Trophoblast cell (in vitro differentiated cells and primary cell): ENCODE measurements at regions not wholly inside any gene's neighbourhood (a gene's known extent, or its start where the extent isn't known, plus 50 kb on each side); places are given as distances from the start of the nearest gene placed in this dataset.

Experiments
- DNase-seq, 2 donors: peaks; one replicate each; pipeline ENCODE4 v3.0.0-alpha.2; 2016
- H2AFZ ChIP-seq: 2 replicates; pipeline ENCODE4 v1.6.1; 2013; ENCODE audit warnings: low read length, moderate library complexity, mild to moderate bottlenecking; ENCODE audit not compliant: insufficient read depth, poor library complexity
- H2AK5ac ChIP-seq: 2 replicates; pipeline ENCODE4 v1.6.1; 2013; ENCODE audit warnings: mild to moderate bottlenecking, low read length
- H2BK120ac ChIP-seq: 2 replicates; pipeline ENCODE4 v1.6.1; 2013; ENCODE audit warnings: low read length, mild to moderate bottlenecking, moderate library complexity; ENCODE audit not compliant: insufficient read depth, poor library complexity
- H2BK12ac ChIP-seq: 2 replicates; pipeline ENCODE4 v1.6.1; 2013; ENCODE audit warnings: mild to moderate bottlenecking, low read length, moderate library complexity
- H2BK5ac ChIP-seq: 2 replicates; pipeline ENCODE4 v1.6.1; 2013; ENCODE audit warnings: low read length, low read depth, moderate library complexity, mild to moderate bottlenecking; ENCODE audit not compliant: poor library complexity
- H3K14ac ChIP-seq: 2 replicates; pipeline ENCODE4 v1.6.1; 2013; ENCODE audit warnings: mild to moderate bottlenecking, low read length
- H3K18ac ChIP-seq: 2 replicates; pipeline ENCODE4 v1.6.1; 2013; ENCODE audit warnings: mild to moderate bottlenecking, low read length
- H3K23ac ChIP-seq: 2 replicates; pipeline ENCODE4 v1.6.1; 2013; ENCODE audit warnings: low read length
- H3K27ac ChIP-seq: 2 replicates; pipeline ENCODE4 v1.5.1; 2013; ENCODE audit warnings: low read depth, mild to moderate bottlenecking, inconsistent platforms, low read length, moderate library complexity
- H3K27me3 ChIP-seq: 2 replicates; pipeline ENCODE4 v1.6.1; 2013; ENCODE audit warnings: inconsistent platforms, mild to moderate bottlenecking, low read length, moderate library complexity; ENCODE audit not compliant: insufficient read depth
- H3K36me3 ChIP-seq, 2 experiments: 1 replicate in 1 of 2; 2 replicates in 1 of 2; pipeline ENCODE4 v1.6.1; 2013; ENCODE audit warnings: low read length in 2 of 2, mild to moderate bottlenecking in 2 of 2, moderate library complexity in 1 of 2; ENCODE audit not compliant: insufficient read depth in 2 of 2, control insufficient read depth in 1 of 2
- H3K4ac ChIP-seq: 2 replicates; pipeline ENCODE4 v1.6.1; 2013; ENCODE audit warnings: low read depth, mild to moderate bottlenecking, low read length, moderate library complexity
- H3K4me1 ChIP-seq, 2 experiments: 1 replicate in 1 of 2; 2 replicates in 1 of 2; pipeline ENCODE4 v1.6.1; 2013; ENCODE audit warnings: low read length in 2 of 2, mild to moderate bottlenecking in 2 of 2, moderate library complexity in 1 of 2; ENCODE audit not compliant: insufficient read depth in 2 of 2, control insufficient read depth in 1 of 2
- H3K4me2 ChIP-seq: 2 replicates; pipeline ENCODE4 v1.6.1; 2013; ENCODE audit warnings: inconsistent platforms, mild to moderate bottlenecking, low read length, moderate library complexity
- H3K4me3 ChIP-seq: 2 replicates; pipeline ENCODE4 v1.5.1; 2013; ENCODE audit warnings: mild to moderate bottlenecking, low read depth, low read length, inconsistent platforms
- H3K79me1 ChIP-seq: one replicate; pipeline ENCODE4 v1.6.1; 2013; ENCODE audit warnings: low read length
- H3K79me2 ChIP-seq: 2 replicates; pipeline ENCODE4 v1.6.1; 2013; ENCODE audit warnings: low read length, mild to moderate bottlenecking; ENCODE audit not compliant: control insufficient read depth, insufficient read depth, poor library complexity
- H3K9ac ChIP-seq: 2 replicates; pipeline ENCODE4 v1.6.1; 2013; ENCODE audit warnings: mild to moderate bottlenecking, low read length
- H3K9me3 ChIP-seq: 2 replicates; pipeline ENCODE4 v1.6.1; 2013; ENCODE audit warnings: low read depth, mild to moderate bottlenecking, control low read depth, inconsistent platforms, low read length; ENCODE audit not compliant: insufficient read depth
- H4K12ac ChIP-seq: 2 replicates; pipeline ENCODE4 v1.6.1; 2013; ENCODE audit warnings: low read depth, mild to moderate bottlenecking, low read length, moderate library complexity
- H4K8ac ChIP-seq: 2 replicates; pipeline ENCODE4 v1.6.1; 2013; ENCODE audit warnings: low read depth, mild to moderate bottlenecking, low read length, moderate library complexity
- H4K91ac ChIP-seq: one replicate; pipeline ENCODE4 v1.6.1; 2013; ENCODE audit warnings: low read depth, mild to moderate bottlenecking, low read length, moderate library complexity
- WGBS: extraction: QIAGEN DNeasy Blood & Tissue Kit; methylation state at CpG from one replicate; pipeline ENCODE4 v1.1.7; 2013; ENCODE audit warnings: missing lambda C conversion rate; ENCODE audit not compliant: insufficient read length, insufficient coverage; ENCODE audit errors: extremely low coverage; 5-methylcytosine and 5-hydroxymethylcytosine counted together

- H3K79me1 ChIP-seq, result no peaks in the 10 kb centered on the region
- peak overlapping the region; percentile 90 for H2AK5ac ChIP-seq
- H3K4me2 ChIP-seq, result no peak overlapping the region
- H2AFZ ChIP-seq, result no peak overlapping the region
- H3K79me2 ChIP-seq, result no peaks in the 10 kb centered on the region
- H4K12ac ChIP-seq, result no peak overlapping the region
- no peak overlapping the region for H4K91ac ChIP-seq
- no peak overlapping the region for H2BK5ac ChIP-seq
- H2BK120ac ChIP-seq, result no peak overlapping the region
- no peak overlapping the region for H3K18ac ChIP-seq
- H3K4me1 ChIP-seq, result no peaks in the 10 kb centered on the region
- DNase-seq, result no peak
- H3K27me3 ChIP-seq, result no peaks in the 10 kb centered on the region
- WGBS, result no CpG with 5 or more reads among the region's 2 CpGs
- H2BK12ac ChIP-seq, result peak overlapping the region; percentile 50
- H3K4me3 ChIP-seq, result no peak overlapping the region
- H3K27ac ChIP-seq, result no peak overlapping the region
- no peak overlapping the region for H3K4ac ChIP-seq
- peaks cover 1% of the 10 kb centered on the region for H3K9me3 ChIP-seq
- H3K36me3 ChIP-seq, result no peaks in the 10 kb centered on the region
- no peak overlapping the region for H4K8ac ChIP-seq
- no peak overlapping the region for H3K14ac ChIP-seq
- H3K23ac ChIP-seq, result no peak overlapping the region
- H3K9ac ChIP-seq, result no peak overlapping the region
Observed at GRCh38 chr2:220120041-220120440, 492.6 kb downstream of the SLC4A3 start.

- Histone ChIP-seq H2BK5ac (no peak overlapping the region), H3K9me3 (peaks cover 1% of the 10 kb centered on the region), H4K91ac (no peak overlapping the region), H3K9ac (no peak overlapping the region), H3K18ac (no peak overlapping the region), H2BK12ac (no peak overlapping the region), H3K27me3 (no peaks in the 10 kb centered on the region), H3K4me2 (no peak overlapping the region), H3K79me1 (no peaks in the 10 kb centered on the region), H3K4me1 (peaks cover 0 to 3% of the 10 kb centered on the region in 2 experiments), H4K12ac (no peak overlapping the region), H3K4ac (no peak overlapping the region), H3K36me3 (no peaks in the 10 kb centered on the region), H3K79me2 (no peaks in the 10 kb centered on the region), H3K14ac (no peak overlapping the region), H2AK5ac (no peak overlapping the region), H3K27ac (no peak overlapping the region), H3K4me3 (no peak overlapping the region), H4K8ac (no peak overlapping the region), H3K23ac (peak overlapping the region; percentile 83), H2AFZ (no peak overlapping the region), H2BK120ac (no peak overlapping the region)
- WGBS, result no CpG with 5 or more reads among the region's 2 CpGs
- DNase-seq, result no peak
Observed at GRCh38 chr2:220123751-220124150, 496.3 kb downstream of the SLC4A3 start.

GRCh38 chr2:220125551-220125950 lies 498.1 kb downstream of the SLC4A3 start:
- Histone ChIP-seq H3K9ac (no peak overlapping the region), H3K4me2 (no peak overlapping the region), H3K9me3 (peaks cover 5% of the 10 kb centered on the region)

GRCh38 chr2:220127311-220127710 lies 499.9 kb downstream of the SLC4A3 start:
- Histone ChIP-seq H3K4me2 (no peak overlapping the region), H3K4me3 (no peak overlapping the region), H3K27me3 (no peaks in the 10 kb centered on the region), H3K9me3 (peaks cover 6% of the 10 kb centered on the region), H3K9ac (no peak overlapping the region), H2AFZ (no peak overlapping the region), H3K14ac (no peak overlapping the region), H3K79me2 (no peaks in the 10 kb centered on the region), H3K36me3 (peaks cover 2% of the 10 kb centered on the region in 2 experiments), H2BK5ac (no peak overlapping the region), H4K91ac (no peak overlapping the region), H3K4ac (no peak overlapping the region), H4K8ac (no peak overlapping the region), H2BK120ac (no peak overlapping the region), H2BK12ac (no peak overlapping the region), H3K23ac (no peak overlapping the region), H3K27ac (peak overlapping the region; percentile 27), H4K12ac (no peak overlapping the region), H3K18ac (no peak overlapping the region), H2AK5ac (no peak overlapping the region), H3K4me1 (peaks cover 0 to 3% of the 10 kb centered on the region in 2 experiments), H3K79me1 (no peaks in the 10 kb centered on the region)
- no CpG with 5 or more reads among the region's 3 CpGs for WGBS
- peak; percentile 45 to 78 for DNase-seq

More at GRCh38 chr2:220125551-220125950, 498.1 kb downstream of the SLC4A3 start:
- Histone ChIP-seq H4K91ac (peak overlapping the region; percentile 4), H2BK120ac (no peak overlapping the region), H2AFZ (no peak overlapping the region), H3K79me1 (no peaks in the 10 kb centered on the region), H2BK12ac (peak overlapping the region; percentile 83), H2AK5ac (no peak overlapping the region), H3K36me3 (peaks cover 2% of the 10 kb centered on the region in 2 experiments), H3K14ac (peak overlapping the region; percentile 21), H3K27ac (no peak overlapping the region), H2BK5ac (no peak overlapping the region), H4K12ac (no peak overlapping the region), H3K79me2 (no peaks in the 10 kb centered on the region), H3K4me3 (no peak overlapping the region), H3K4ac (no peak overlapping the region), H3K4me1 (peaks cover 0 to 3% of the 10 kb centered on the region in 2 experiments), H3K23ac (no peak overlapping the region), H3K18ac (no peak overlapping the region), H4K8ac (no peak overlapping the region), H3K27me3 (no peaks in the 10 kb centered on the region)
- DNase-seq, result no peak
- no CpG with 5 or more reads among the region's 8 CpGs for WGBS
